Loucy (cell line): ENCODE measurements at regions not wholly inside any gene's neighbourhood (a gene's known extent, or its start where the extent isn't known, plus 50 kb on each side); places are given as distances from the start of the nearest gene placed in this dataset.
"Not testable (repeated sequence)": the region's sequence is repeated elsewhere in the genome, so short reads cannot be mapped to it uniquely, and the experiment has no call there.

Source experiments
- H2AFZ ChIP-seq: fragments of 200-600 bp; sonication (generic); 2 replicates; pipeline ENCODE4 v1.6.0; 2016; ENCODE audit warnings: antibody characterized with exemption, mild to moderate bottlenecking, low read length, moderate library complexity
- H3F3A ChIP-seq: fragments of 200-600 bp; 2 replicates; pipeline ENCODE4 v1.6.0; 2016; ENCODE audit warnings: antibody characterized with exemption, low read depth, mild to moderate bottlenecking
- H3K27me3 ChIP-seq: fragments of 200-600 bp; sonication (generic); 2 replicates; pipeline ENCODE4 v1.6.1; 2014; ENCODE audit warnings: low read length, mild to moderate bottlenecking; ENCODE audit not compliant: insufficient read depth, poor library complexity, severe bottlenecking
- H3K36me3 ChIP-seq: fragments of 200-600 bp; sonication (generic); 2 replicates; pipeline ENCODE4 v1.6.1; 2016; ENCODE audit warnings: low read length; ENCODE audit not compliant: insufficient read depth
- H3K4me1 ChIP-seq: fragments of 200-600 bp; sonication (generic); 2 replicates; pipeline ENCODE4 v1.5.1; 2014; ENCODE audit warnings: low read length, mild to moderate bottlenecking; ENCODE audit not compliant: insufficient read depth, poor library complexity, severe bottlenecking
- H3K4me2 ChIP-seq: fragments of 200-600 bp; sonication (generic); 2 replicates; pipeline ENCODE4 v1.6.0; 2014; ENCODE audit warnings: antibody characterized with exemption, low read length, low read depth, mild to moderate bottlenecking; ENCODE audit not compliant: poor library complexity, severe bottlenecking
- H3K4me3 ChIP-seq: fragments of 200-600 bp; sonication (generic); 2 replicates; pipeline ENCODE4 v1.5.1; 2014; ENCODE audit warnings: low read length, mild to moderate bottlenecking, mixed read lengths; ENCODE audit not compliant: poor library complexity, severe bottlenecking
- H3K79me2 ChIP-seq: fragments of 200-600 bp; sonication (generic); 2 replicates; pipeline ENCODE4 v1.6.1; 2014; ENCODE audit warnings: low read length; ENCODE audit not compliant: insufficient read depth
- H3K9ac ChIP-seq: fragments of 200-600 bp; sonication (generic); 2 replicates; pipeline ENCODE4 v1.6.0; 2014; ENCODE audit warnings: mild to moderate bottlenecking, low read depth, low read length, moderate library complexity; ENCODE audit not compliant: poor library complexity, severe bottlenecking
- H3K9me2 ChIP-seq: fragments of 200-600 bp; sonication (generic); replicated peaks from 2 replicates; pipeline ENCODE4 v1.6.1; 2016; ENCODE audit warnings: low read depth, low read length, mixed read lengths
- H3K9me3 ChIP-seq: fragments of 200-600 bp; sonication (generic); 2 replicates; pipeline ENCODE4 v1.6.1; 2014; ENCODE audit warnings: mild to moderate bottlenecking, antibody characterized with exemption, low read length, low read depth; ENCODE audit not compliant: insufficient read depth
- H4K20me1 ChIP-seq: fragments of 200-600 bp; sonication (generic); 2 replicates; pipeline ENCODE4 v1.6.0; 2014; ENCODE audit warnings: antibody characterized with exemption, low read length, mild to moderate bottlenecking; ENCODE audit not compliant: insufficient read depth, poor library complexity, severe bottlenecking
- CTCF ChIP-seq: fragments of 200-600 bp; sonication (generic); conservative IDR thresholded peaks from 2 replicates; pipeline ENCODE4 v1.5.1; 2014; ENCODE audit warnings: mild to moderate bottlenecking, antibody characterized with exemption, low read length
- EZH2phosphoT487 ChIP-seq: fragments of 200-600 bp; IDR thresholded peaks from 2 replicates; pipeline ENCODE4 v1.6.1; 2018; ENCODE audit warnings: antibody characterized with exemption, mild to moderate bottlenecking, moderate library complexity, borderline replicate concordance

- H3K4me1 ChIP-seq, result peaks cover 64% of the 10 kb centered on the region
- no peaks in the 10 kb centered on the region for H3K9me3 ChIP-seq
- peak overlapping the region; percentile 88 for H3K9ac ChIP-seq
- H4K20me1 ChIP-seq, result peaks cover 9% of the 10 kb centered on the region
- TF ChIP-seq CTCF (no peak), EZH2phosphoT487 (no peak)
- H3K27me3 ChIP-seq, result no peaks in the 10 kb centered on the region
- no peak overlapping the region for H2AFZ ChIP-seq
- H3K9me2 ChIP-seq, result no peaks in the 10 kb centered on the region
- peaks cover 72% of the 10 kb centered on the region for H3K79me2 ChIP-seq
- no peaks in the 10 kb centered on the region for H3K36me3 ChIP-seq
- H3F3A ChIP-seq, result no peaks in the 10 kb centered on the region; the same call in 1 of the 2 replicates
- H3K4me2 ChIP-seq, result peak overlapping the region; percentile 88
- H3K4me3 ChIP-seq, result peak overlapping the region; percentile 68
These were observed 869.2 kb downstream of the TMEM121 start for GRCh38 chr14:106395456-106396050.

- no peaks in the 10 kb centered on the region for H3K36me3 ChIP-seq
- H3K9me2 ChIP-seq, result no peaks in the 10 kb centered on the region
- peaks cover 58% of the 10 kb centered on the region for H3K79me2 ChIP-seq
- peak overlapping the region; percentile 68 for H3K4me3 ChIP-seq
- TF ChIP-seq EZH2phosphoT487 (no peak), CTCF (no peak)
- no peak overlapping the region for H2AFZ ChIP-seq
- H3K4me1 ChIP-seq, result peaks cover 56% of the 10 kb centered on the region
- no peaks in the 10 kb centered on the region for H3K9me3 ChIP-seq
- H4K20me1 ChIP-seq, result peaks cover 9% of the 10 kb centered on the region
- peak overlapping the region; percentile 88 for H3K9ac ChIP-seq
- H3K4me2 ChIP-seq, result peak overlapping the region; percentile 88
- no peaks in the 10 kb centered on the region for H3K27me3 ChIP-seq
- no peaks in the 10 kb centered on the region; the same call in 1 of the 2 replicates for H3F3A ChIP-seq
These were observed 870.6 kb downstream of the TMEM121 start for GRCh38 chr14:106396999-106397398.

- H2AFZ ChIP-seq, result peak overlapping the region; percentile 70
- peak overlapping the region; percentile 68 for H3K4me3 ChIP-seq
- peaks cover 41% of the 10 kb centered on the region for H3K79me2 ChIP-seq
- not testable (repeated sequence) for H3K9me2 ChIP-seq, H3K9me3 ChIP-seq, H3K36me3 ChIP-seq, H3K27me3 ChIP-seq, H4K20me1 ChIP-seq, H3F3A ChIP-seq
- peak overlapping the region; percentile 88 for H3K9ac ChIP-seq
- H3K4me1 ChIP-seq, result peaks cover 39% of the 10 kb centered on the region
- peak; percentile 20; the same call in 1 of the 2 replicates for TF ChIP-seq CTCF
- peak overlapping the region; percentile 88 for H3K4me2 ChIP-seq
These were observed 872.5 kb downstream of the TMEM121 start for GRCh38 chr14:106398931-106399331.

- H3K36me3 ChIP-seq, H3K4me3 ChIP-seq, H2AFZ ChIP-seq, H3K4me2 ChIP-seq, H4K20me1 ChIP-seq, H3F3A ChIP-seq, H3K9me3 ChIP-seq, H3K9ac ChIP-seq, H3K9me2 ChIP-seq, H3K27me3 ChIP-seq: not testable (repeated sequence)
- Histone ChIP-seq H3K4me1 (peaks cover 17% of the 10 kb centered on the region), H3K79me2 (peaks cover 17% of the 10 kb centered on the region)
These were observed 874.9 kb downstream of the TMEM121 start for GRCh38 chr14:106401316-106401715.
